Astrocyte of the spinal cord (primary cell): ENCODE measurements at regions not wholly inside any gene's neighbourhood (a gene's known extent, or its start where the extent isn't known, plus 50 kb on each side); places are given as distances from the start of the nearest gene placed in this dataset.
"Not testable (repeated sequence)": the region's sequence is repeated elsewhere in the genome, so short reads cannot be mapped to it uniquely, and the experiment has no call there.

ENCODE experiments used
- DNase-seq: peaks from one replicate; pipeline ENCODE4 v3.0.0; 2011; ENCODE audit warnings: low read depth, low spot score
- H3K4me3 ChIP-seq: 2 replicates; pipeline ENCODE4 v1.5.1; 2011; ENCODE audit warnings: low read depth, mild to moderate bottlenecking, low read length, moderate library complexity
- in situ Hi-C: cut with HindIII; loops from 2 replicates; pipeline ENCODE4 v1.10.0; 2017; ENCODE audit warnings: low sequenced_read_pairs
- TF ChIP-seq, protein P1 (sequence below): IDR thresholded peaks from 2 replicates; pipeline ENCODE4 v1.5.1; 2012; ENCODE audit warnings: low read depth, mild to moderate bottlenecking, low read length, inconsistent platforms

DNA sequence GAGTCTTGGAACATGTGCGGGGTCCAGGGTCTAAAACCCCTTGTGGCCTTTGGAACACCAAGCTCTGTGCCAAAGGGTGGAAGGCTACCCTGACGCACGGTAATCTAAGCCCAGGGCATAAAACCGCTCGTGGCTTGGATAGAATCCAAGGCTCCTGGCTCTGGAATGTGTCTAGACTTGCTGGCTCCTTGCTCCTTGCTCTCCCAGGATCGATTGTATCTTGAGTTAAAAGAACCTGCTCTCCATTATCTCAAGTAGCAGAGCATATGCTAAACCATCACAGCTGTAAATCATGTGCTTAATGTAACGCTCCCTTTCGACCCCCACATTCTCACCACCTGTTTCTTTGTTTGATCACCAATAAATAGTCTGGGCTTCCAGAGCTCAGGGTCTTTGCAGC, 50.3 kb downstream of the TLCD4 start:
- peak; percentile 25 for DNase-seq
- H3K4me3 ChIP-seq, in situ Hi-C loops: not testable (repeated sequence)

DNA sequence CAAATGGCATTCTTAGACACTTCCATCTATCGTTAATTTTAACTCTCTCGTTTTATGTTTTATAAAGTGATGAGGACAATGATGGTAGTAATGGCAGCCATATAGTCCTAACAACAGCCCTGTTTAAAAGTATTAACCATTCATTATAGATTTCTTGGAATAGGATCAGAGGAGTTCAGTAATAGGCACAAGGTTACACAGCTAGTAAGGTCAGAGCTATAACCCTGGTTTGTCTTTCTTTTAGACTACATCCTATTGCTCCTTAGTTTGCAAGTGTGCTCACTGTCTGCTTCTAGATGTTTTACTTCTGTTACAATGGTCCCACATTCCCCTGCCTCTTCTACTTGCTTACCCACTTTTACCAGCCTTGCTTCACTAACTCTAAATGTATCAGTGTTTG, 50.9 kb downstream of the TLCD4 start:
- in situ Hi-C loops = no loop called here
- no peak overlapping the region for H3K4me3 ChIP-seq
- TF ChIP-seq, protein P1, sequence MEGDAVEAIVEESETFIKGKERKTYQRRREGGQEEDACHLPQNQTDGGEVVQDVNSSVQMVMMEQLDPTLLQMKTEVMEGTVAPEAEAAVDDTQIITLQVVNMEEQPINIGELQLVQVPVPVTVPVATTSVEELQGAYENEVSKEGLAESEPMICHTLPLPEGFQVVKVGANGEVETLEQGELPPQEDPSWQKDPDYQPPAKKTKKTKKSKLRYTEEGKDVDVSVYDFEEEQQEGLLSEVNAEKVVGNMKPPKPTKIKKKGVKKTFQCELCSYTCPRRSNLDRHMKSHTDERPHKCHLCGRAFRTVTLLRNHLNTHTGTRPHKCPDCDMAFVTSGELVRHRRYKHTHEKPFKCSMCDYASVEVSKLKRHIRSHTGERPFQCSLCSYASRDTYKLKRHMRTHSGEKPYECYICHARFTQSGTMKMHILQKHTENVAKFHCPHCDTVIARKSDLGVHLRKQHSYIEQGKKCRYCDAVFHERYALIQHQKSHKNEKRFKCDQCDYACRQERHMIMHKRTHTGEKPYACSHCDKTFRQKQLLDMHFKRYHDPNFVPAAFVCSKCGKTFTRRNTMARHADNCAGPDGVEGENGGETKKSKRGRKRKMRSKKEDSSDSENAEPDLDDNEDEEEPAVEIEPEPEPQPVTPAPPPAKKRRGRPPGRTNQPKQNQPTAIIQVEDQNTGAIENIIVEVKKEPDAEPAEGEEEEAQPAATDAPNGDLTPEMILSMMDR = no peak
- DNase-seq = no peak

DNA sequence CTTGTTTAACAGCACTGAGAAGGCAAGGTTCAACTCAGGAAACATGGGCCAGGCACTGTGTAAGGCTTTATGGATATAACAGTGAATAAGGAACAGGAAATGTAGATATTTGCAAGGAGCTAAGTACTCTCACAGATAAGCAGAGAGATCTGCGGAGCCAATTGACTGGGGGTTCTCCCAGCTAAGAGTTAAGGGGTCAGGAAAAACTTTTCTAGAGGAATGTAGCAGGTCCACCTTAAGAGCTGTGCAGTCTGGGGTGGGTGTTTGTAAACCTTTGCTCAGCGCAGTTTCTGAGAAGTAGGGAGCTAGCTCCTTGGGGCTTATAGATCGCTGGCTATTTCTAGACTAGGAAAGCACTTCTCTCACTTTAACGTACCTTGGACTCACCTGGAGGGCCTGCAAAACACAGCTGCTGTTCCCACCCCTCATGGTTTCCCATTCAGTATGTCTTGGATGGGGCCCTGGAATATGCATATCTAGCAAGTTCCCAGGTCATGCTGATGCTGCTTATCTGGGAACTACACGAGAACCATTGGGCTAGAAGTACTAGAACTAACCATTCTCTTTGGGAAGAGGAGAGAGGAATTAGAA, 51.7 kb downstream of the TLCD4 start:
- TF ChIP-seq, protein P1 = no peak
- no peak for DNase-seq
- H3K4me3 ChIP-seq = no peak overlapping the region
- in situ Hi-C loops = no loop called here

DNA sequence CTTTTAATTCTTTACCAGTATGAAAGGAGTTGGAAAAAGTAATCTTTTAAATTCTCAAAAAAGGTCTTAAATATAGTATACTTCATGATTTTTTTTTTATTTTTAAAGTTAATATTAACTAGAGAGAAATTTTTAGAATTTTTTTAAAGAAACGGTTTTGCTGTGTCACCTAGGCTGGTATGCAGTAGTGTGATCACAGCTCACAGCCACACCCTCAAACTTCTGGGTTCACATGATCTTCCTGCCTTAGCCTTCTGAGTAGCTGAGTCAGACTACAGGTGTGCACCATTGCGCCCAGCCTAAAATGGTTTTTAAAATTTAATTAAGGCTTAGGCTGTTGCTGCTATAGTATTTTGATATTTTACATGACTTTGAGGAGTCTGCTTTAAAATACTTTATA, 52.4 kb downstream of the TLCD4 start:
- no peak for DNase-seq
- in situ Hi-C loops = no loop called here
- no peak overlapping the region for H3K4me3 ChIP-seq
- TF ChIP-seq, protein P1 = no peak

DNA sequence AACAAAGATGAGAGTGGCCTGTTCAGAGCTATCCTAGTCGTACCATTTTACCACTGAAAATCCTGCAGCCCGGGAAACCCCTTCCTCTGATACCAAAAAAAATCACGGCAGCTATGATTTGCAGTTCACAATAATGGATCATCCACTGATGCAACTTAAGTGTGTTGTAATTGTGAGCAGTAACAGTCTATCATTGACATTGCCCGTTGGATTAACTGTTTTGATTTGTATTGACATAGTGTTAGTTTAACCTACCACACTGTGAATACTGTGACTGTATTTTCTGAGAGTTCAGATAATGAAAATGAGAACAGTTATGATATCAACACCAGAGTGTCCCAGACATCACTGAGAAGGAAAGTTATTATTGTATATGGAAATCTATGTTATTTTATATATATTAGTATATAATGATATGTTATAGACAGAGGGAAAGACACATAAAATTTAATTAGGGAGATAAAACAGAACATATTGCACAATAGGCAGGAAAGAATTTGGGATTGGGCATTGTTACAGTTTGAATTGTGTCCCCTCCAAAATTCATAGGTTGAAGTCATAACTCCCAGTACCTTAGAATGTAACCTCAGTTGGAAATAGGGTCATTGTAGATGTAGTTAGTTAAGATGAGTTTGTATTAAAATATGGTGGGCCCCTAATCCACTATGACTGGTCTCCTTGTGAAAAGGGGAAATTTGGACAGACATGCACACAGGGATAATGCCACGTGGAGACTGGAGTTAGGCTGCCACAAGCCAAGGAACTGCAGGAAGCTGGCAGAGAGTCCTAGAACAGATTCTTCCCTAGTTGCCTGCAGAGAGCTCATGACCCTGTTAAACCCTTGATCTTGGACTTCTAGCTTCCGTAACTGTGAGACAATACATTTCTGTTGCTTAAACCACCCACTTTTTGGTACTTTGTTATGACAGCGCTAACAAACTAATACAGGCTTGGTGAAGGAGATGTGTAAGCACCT, 54.4 kb downstream of the TLCD4 start:
- in situ Hi-C loops = no loop called here
- TF ChIP-seq, protein P1 = no peak
- DNase-seq = no peak
- H3K4me3 ChIP-seq = no peak overlapping the region

DNA sequence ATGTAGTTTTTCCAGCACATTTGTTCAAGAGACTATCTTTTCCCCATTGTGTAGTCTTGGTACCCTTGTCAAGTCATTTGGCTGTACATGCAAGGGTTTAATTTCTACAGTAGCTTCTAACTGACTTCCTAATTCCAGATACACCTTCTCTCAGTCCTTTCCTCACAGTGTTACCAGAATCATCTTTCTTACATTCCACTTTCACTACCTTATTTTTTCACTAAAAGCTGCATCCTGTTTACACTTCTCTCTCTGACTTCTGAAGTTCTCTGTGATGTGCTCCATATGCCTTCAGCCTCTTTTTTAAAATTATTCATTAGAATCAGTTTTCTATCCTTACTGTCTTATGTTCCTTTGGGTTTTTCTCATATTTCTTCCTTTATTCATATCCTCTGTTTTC, 57.1 kb upstream of the RWDD3 start:
- no peak for DNase-seq
- in situ Hi-C loops = no loop called here
- H3K4me3 ChIP-seq = no peak overlapping the region
- TF ChIP-seq, protein P1 = no peak

DNA sequence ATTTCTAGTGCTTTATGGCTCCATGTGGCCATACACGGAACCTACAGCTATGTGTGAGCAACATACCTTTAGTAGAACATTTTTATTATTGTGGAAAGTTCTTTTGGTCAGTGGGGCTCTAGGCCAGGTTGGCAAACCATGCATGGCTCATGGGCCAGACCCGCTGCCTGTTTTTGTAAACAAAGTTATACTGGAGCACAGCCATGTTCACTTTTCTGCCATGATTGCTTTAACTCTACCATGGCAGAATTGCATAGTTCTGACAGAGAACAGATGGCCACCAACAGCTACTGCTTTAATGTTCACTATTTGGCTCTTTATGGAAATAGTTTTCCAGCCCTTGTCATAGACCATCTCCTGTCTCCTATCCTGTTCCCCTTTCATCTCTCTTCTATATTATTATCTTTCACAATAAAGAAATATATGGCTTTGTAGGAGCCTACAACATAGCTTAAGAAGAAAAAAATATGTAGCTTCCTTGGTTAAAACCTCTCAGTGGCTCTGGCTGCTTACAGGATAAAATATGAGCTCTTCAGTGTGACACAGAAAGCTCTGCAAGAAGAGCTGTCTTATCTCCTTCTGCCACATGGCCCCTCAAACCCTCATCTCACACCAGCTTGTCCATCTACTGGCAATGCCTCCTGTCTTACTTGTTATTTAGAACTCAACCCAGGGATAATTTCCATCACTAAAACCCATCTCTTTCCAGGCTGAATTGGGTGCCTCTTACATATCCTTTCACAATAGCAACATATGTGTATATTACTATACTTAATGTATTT, 54.6 kb upstream of the RWDD3 start:
- DNase-seq = no peak
- in situ Hi-C loops = no loop called here

More for the DNA sequence above, 54.6 kb upstream of the RWDD3 start:
- TF ChIP-seq, protein P1 = no peak
- no peak overlapping the region for H3K4me3 ChIP-seq
